ENCODE measurements at regions not wholly inside any gene's neighbourhood (a gene's known extent, or its start where the extent isn't known, plus 50 kb on each side); places are given as distances from the start of the nearest gene placed in this dataset.

DNA sequence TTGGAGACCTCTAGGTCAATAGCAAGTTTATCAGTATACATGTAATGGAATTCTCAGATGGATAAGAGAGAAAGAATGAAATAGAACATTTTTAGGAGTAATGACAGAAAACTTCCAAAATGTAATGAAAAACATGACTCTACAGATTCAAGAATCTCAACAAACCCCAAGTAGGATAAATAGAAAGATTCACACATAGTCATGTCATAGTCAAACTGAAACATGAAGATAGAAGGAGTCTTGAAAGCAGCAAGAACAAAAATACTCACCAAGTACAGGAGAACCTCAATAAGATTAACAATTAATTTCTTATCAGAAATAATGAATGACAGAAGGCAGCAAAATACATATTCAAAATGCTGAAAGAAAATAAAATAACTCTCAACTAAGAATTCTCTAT is 164.5 kb downstream of the SPATA31D1 start:
- DNase-seq (ENCODE audit: low read depth in 2 of 2) = no peak

DNA sequence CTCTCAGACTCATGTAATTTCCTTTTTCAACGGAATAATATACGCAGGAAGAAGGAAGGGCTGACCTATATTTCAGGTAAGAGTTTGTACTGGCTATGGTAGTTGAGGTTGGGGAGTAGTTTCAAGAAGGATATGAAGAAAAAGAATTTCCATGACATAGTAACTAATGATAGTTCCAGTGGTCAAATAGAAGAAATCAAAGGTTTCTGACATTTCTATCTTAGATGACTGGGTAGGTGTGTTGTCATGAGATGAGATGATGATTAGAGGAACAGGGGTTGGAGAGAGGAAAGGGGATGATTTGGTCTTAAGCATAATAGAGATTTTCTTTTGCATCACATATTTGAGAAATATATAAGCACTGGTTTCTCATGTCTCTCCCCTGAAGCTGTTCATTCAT is 166.0 kb downstream of the SPATA31D1 start:
- no peak for DNase-seq (ENCODE audit: low read depth in 2 of 2)

DNA sequence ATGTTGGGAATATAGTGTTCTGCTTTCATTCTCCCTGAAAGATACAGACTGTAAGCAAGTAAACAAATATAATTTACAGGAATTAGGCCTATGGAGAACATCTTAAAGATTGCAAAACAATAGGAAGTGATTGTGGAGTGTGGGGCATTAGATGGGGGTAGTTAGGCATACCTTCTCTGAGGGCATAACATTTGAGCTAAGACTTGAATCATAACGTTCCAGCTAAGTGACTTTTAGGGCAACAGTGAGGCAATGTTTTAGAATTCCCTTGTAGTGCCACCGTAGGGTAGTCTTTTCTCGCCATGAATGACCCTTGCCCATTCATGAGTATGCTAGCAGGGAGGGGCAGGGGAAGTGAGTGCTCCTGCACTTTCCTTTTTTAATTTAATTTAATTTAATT is 173.3 kb downstream of the SPATA31D1 start:
- no peak for DNase-seq (ENCODE audit: low read depth in 2 of 2)

DNA sequence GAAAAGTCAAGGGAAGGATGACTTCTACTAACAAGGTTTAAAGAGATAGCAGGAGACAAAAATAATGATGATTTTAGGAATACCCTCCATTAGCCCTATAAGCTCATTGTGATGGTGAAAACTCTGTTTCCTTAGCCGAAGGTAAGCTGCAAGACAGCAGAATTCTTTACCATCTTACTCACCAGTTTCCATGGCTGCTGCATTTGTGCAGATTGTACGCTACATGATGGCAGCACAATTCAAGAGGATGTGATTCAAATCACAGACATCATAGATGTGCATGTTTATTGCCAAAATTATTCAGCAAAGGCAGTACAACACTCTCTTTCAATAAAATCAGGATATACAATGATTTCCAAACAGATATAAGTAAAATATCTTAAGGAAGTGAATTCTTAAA is 175.6 kb downstream of the SPATA31D1 start:
- no peak for DNase-seq (ENCODE audit: low read depth in 2 of 2)

DNA sequence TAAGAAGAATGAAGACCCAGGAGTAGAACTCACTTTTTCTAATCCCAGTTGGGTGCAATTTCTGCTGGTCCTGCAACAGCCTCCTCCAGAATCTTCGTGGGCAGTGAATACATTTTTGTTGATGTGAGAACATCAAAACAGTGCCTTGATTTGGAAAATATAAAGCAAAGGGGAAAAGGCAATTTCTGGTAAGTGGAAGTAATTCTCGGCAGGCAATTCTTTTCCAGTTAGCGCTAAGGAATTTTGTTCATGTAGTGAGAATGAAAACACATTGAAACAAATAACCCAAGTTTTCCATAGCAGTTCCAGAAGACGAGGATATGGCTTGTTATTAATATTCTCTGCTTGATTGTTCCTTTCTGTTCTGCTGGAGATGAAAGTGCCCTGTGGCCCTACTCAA is 178.7 kb downstream of the SPATA31D1 start:
- no peak for DNase-seq (ENCODE audit: low read depth in 2 of 2)

DNA sequence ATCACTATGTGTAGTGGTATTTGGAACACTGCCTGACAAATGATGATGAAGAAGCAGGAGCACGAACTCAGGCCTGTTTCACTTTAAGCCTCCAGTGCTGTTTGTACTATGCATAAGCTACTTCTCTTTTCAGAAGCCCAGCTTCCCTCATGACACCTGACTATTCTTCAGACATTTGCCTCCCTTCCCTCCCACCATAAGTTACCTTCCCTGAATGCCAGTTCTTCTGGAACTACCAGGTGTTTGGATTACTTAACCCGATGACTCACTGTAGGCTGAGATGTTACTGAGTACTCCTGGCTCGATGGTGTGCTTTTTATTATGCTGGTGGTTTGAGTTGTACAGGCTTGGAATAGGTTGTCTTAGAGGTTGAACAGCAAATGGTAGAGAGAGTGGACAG is 180.0 kb downstream of the SPATA31D1 start:
- DNase-seq (ENCODE audit: low read depth in 2 of 2) = no peak

DNA sequence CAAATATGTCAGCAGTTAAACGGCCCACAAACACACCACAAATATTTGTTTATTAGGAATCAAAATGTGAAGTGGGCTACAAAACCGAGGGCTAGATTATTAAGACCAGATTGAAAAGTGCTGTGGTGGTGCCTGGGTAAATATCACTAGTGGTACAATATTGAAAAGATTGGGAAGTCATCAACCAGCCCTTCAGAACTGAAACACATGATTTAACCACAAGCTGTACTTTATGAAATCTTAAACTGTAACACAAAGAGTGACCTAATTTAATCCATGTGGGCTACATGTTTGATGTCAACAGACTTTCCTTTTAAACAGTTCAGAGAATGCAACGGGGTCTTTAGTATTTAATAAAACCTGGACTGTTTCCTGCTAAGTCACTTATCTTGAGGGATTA is 182.3 kb downstream of the SPATA31D1 start:
- DNase-seq (ENCODE audit: low read depth in 2 of 2) = peak; percentile 65

DNA sequence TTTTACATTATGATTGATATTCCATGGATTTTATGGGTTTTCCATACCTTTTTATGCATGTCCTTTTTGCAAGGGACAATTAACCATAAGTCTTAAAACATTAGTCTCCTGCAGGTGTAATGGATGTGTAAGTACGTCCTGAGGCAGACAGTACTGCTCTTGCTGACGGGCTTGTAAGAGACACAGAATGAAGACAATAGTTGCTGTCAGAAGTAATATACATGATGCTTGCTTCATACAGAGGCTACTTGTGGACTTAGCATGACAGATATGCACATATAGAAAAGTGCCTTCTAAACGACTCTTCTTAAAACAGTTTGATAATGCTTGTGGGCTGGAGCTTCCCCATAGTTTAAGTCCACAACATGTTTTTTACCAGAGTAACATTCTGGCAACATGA is 182.7 kb downstream of the SPATA31D1 start:
- DNase-seq (ENCODE audit: low read depth in 2 of 2) = no peak

DNA sequence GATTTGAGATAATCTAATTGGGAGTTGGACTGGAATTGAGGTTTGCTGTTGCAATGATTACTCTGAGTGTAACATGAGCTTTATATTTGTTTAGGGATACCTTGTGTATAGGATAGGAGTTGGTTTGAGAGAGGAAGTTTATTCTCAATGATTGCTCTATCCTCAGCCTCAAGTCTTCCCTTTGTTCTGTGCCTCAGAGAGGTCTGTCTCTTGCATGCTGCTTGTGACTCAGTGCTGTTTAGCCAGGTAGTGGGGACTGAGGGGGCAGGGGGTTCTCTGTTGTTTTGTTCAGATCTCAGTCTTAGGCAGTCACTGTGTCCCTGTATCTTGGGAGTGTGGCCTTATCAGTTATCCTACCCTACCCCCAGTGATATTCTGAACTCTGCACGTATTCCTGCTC is 192.1 kb downstream of the SPATA31D1 start:
- no peak for DNase-seq (ENCODE audit: low read depth in 2 of 2)

DNA sequence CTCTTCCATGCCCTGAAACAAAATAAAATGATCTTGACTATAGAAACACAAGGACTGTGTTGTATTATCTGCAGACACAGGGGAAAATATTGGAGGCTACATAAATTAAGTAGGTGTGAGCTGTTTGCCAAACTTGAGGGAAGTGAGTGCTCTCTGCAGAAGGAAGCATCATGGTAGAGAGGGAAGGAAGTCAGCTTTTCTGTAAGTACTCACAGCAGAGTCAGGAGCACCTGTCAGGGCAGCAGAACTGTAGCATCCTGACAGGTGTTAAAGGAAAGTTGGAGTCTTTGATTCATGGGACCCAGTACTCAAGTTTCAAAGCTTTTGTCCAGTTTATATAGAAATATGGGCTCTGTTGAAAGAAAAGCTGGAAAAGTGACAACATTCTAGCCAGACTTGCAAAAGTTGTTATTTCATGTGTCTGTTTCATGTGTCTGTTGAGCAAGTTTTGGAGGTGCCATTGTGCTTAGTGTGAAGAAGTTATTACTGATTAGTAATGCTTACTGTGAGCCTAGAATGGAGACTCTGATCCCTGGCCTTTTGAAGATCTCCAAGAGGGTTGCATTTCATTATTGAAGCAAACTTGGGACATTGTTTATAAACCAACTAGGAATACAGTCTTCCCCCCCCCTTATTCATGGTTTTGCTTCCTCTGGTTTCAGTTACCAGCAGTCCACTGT is 194.7 kb downstream of the SPATA31D1 start:
- DNase-seq (ENCODE audit: low read depth in 2 of 2) = no peak

DNA sequence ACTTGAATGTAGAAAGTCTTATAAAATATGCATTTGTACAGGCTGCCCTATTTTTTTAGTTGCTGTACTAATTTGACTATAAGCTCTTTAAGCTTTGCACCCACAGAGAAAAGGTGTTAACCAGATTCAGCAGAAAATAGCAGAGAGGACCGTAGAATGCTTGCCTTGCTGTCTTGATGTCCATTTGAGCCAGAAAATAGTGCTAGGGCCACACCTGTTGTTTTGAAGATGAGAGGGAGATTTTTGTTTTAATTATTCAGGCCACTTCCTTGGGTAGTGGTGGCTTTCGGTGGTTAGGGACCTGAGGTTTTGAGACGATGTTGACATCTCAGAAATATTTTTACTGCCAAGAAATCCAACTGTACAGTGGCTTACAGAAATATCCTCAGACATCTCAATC is 196.0 kb downstream of the SPATA31D1 start:
- no peak for DNase-seq (ENCODE audit: low read depth in 2 of 2)

DNA sequence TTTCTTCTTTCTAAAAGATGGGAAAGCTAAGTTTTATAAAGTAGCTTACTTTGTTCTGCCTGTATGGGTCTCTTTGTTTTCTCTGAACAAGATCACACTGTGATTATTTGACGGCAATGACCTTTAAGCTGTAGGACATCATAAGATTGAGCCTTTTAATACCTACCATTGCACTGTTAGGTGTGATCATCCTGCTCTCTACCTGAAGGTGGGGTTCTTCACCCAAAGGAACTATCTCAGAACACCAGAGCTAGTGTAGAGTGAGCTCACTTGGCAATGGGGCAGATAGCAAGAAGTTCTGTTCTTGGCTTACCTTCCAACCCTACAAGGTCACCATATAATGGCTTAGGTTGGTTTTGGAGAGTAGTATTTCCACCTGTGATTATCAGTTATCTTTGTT is 200.2 kb downstream of the SPATA31D1 start:
- no peak for DNase-seq (ENCODE audit: low read depth in 2 of 2)

DNA sequence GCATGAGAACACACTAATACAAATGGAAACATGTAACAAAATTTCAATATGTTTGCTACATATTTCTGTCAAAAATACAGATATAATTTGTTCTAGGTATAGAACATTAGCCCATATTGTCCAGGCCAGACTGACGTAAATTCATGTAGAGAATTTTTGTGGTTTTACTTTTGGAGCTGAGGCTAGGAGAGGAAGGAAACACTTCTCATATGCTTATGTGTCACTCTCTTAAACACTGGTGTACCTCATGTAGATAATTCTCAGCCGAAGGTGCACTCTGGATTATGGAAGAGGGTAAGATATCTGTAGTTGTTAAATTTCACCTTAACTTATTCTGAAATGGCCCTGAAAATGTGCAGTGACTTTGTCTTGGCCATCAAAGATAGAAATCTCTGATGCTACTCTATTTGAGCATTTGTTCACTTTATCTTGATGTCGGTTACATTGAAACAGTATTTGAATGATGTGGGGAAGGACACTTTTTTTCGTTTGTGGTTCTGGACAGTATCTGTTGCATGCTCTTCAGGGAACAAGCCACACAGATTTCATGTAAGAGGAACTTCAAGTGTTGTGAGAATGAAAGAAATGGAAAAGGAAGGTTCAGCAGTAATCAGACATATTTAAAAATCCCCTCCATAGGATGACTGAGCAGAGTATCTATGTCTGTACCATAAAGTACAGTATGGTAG is 202.7 kb downstream of the SPATA31D1 start:
- no peak for DNase-seq (ENCODE audit: low read depth in 2 of 2)

DNA sequence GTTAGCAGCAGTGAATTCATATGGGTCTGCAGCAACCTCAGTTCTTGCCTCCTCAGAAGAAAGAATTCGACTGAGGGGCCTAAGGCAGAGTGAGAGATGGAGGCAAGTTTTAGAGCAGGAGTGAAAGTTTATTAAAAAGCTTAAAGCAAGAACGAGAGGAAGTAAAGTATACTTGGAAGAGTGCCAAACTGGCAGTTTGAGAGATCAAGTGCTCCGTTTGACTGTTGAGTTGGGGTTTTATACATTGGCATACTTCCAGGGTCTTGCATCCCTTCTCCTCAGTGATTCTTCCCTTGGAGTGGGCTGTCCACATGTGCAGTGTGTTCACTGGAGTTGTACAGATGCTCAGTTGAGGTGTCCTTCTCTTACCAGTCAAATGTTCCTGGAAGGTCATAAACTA is 203.6 kb downstream of the SPATA31D1 start:
- DNase-seq (ENCODE audit: low read depth in 2 of 2) = no peak

DNA sequence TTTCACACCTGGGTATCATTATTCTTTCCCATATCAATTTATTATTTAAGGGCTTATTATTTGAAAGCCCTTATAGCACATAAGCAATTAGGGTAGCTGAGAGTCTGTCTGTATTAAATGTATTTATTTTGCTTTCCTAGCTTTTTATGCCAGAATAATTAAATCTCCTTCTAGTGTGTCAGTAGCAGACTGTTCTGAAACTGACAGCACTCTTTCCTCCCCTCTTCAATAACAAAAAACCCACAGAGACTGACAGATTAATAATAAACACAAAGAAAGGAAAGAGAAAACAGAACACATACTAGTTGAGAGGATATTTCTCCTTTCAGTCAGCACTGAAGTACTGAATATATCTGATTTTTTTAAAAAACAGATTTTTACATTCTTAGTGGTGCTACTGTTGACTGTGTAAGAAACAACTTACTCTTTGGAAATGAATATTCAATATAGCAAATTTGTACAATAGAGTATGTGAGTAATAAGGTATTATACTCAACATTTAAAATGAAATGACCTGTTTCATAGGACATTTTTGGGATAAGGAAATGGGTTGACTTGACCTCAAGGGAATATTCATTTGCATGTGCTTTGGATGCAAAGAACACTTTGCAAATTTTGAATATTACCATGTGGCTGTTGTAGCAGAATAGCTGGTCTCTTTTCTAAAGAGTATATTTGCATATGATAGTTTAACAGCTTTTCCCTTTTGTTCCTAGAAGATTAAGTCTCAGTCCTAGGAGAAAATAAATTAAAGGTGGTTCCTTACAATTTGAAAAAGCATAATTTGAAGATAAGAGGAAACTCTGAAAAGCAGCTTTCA is 208.3 kb downstream of the SPATA31D1 start:
- no peak for DNase-seq (ENCODE audit: low read depth in 2 of 2)

DNA sequence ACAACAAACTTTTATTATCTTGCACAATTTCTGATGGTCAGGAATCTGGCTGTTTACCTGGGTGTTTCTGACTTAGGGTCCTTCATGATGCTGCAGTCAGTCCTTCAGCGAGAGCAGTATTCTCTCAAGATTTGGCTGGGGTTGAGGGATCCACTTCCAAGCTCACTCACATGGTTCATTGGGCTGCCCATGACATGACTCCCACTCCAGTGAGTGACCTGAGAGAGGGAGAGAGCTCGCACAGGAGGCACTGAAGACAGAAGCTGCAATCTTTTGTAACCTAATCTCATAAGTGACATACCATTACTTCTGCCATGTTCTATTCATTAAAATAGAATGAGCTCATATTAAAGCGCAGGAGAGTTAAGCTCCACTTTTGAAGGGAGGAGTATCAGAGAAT is 212.6 kb downstream of the SPATA31D1 start:
- DNase-seq (ENCODE audit: low read depth in 2 of 2) = no peak

DNA sequence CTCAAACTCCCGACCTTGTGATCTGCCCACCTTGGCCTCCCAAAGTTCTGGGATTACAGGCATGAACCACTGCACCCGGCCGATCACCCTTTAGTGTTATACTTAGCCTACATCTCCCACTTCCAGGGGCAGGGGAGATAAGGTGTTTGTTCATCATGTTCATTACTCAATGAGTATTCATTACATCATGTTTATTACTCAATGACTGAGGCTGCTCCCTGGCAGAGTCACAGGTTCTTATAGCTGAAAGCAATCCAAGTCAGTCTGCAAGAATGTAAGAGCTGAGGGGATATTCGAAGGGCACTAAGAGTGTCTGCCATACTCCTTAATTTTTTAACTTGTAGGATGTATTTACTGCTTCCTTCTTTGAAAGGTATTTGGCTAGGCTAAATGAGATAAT is 214.2 kb downstream of the SPATA31D1 start:
- DNase-seq (ENCODE audit: low read depth in 2 of 2) = peak; percentile 10 to 20

DNA sequence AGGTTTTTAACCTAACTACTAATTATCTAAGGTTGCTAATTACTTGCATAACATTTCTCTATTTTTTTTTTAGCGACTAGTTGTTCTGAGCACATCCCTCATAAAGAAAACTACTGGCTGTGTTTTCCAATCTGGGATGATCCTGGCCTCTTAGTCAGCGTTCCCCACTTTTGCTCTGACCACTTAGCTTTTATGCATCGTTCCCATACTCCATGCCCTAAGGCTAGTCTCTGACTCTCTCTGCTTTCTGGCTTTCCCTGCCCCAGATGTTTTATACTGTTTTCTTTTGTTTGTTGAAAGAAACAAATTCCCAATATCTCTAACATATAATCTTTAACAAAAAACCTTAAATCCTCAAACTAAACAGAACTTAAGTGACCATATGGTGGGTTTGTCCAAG is 217.9 kb downstream of the SPATA31D1 start:
- no peak for DNase-seq (ENCODE audit: low read depth in 2 of 2)

DNA sequence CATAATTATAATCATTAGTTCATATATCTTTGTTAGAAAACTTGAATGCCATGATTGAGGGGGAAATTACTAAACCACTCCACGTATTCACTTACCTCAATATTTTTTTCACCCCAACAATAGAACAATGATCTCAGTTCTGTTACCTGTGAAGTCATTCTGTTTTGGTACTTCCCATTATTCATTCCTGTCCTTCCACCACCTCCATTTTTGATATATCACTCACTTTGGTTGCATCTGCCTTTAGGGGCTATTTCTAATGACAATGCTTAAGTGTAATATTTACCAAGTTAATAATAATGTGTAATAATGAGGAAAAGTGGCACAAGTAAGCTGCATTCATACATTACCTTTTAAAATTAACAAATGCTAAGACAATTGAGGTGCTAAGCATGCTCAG is 218.4 kb downstream of the SPATA31D1 start:
- no peak for DNase-seq (ENCODE audit: low read depth in 2 of 2)

DNA sequence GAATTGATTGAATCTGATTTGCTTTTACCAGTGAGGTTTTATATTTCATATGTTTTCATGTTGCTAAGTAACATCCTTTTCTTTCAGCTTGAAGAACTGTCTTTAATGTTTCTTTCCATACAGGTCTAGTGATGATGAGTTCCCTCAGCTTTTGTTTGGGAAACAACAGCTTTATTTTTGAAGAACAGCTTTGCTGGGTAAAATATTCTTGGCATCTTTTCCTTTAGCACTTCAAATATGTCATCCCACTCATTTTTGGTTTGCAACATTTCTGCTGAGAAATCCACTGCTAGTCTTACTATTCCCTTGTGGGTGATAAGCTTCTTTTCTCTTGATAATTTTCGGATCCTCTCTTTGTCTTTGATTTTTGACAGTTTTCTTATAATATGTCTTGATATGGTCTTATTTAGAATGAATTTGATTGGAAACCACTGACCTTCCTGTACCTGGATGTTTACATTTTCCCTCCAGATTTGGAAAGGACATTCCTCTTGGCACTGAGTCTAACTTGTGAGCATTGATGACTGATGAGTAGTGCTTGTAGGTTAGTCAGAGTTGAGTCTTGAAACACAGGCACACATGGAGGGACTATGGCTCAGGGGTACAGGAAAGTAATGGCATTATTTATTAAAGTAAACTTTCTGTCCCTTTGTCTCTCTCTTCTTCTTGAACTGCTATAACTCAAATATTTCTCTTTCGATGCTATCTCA is 220.3 kb downstream of the SPATA31D1 start:
- DNase-seq (ENCODE audit: low read depth in 2 of 2) = no peak

DNA sequence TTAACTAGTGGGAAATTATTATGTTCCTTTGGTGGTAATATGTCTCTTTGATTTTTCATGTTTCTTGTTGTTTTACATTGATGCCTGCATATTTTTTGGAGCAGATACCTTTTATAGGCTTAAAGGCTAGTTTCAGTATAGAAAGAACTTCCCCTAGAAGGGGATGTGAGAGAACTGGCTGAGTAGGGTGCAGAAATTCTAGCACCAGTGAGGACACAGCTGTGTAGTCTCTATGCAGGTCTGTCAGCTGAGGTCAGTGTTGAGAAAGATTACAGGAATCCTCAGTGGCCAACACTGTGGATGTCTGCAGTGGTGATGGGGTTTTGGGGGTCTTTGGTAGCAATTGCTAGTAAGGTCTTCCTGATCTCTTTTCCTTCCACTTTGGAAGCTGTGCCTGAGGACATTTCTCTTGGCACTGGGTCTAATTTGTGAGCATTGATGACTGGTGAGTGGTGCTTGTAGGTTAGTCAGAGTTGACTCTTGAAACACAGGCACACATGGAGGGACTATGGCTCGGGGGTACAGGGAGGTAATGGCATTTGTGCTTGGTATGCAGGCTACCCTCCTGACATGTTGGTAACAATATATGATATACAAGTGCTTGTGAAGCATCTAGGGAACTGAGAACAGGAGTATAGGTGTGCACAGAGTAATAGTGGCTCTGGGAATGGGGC is 221.4 kb downstream of the SPATA31D1 start:
- DNase-seq (ENCODE audit: low read depth in 2 of 2) = no peak

DNA sequence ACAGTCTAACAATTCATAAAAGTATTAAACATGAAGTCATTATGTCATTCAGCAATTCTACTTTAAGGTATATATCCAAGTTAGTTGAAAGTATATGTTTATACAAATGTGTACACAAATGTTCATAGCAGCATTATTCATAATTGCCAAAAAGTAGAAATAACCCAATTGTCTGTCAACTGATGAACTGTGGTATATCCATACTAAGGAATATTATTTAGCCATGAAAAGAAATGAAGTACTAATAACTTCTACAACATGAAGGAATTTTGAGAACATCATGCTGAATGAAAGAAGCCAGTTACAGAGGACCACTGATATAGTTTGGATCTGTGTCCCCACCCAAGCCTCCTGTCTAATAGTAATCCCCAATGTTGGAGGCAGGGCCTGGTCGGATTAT is 224.3 kb downstream of the SPATA31D1 start:
- DNase-seq (ENCODE audit: low read depth in 2 of 2) = no peak

All from fibroblast of skin of left quadriceps (primary cell).